K562 (cell line): ENCODE measurements at regions not wholly inside any gene's neighbourhood (a gene's known extent, or its start where the extent isn't known, plus 50 kb on each side); places are given as distances from the start of the nearest gene placed in this dataset.

ENCODE experiments used
- ATAC-seq: fragments of 200-7000 bp; cut with Tn5 transposase; 3 replicates; pipeline ENCODE4 v1.9.1; 2020; ENCODE audit warnings: moderate library complexity
- BruUV-seq: library from RNA; stranded (reverse); fragments of 400-500 nt; replicated peaks from 2 replicates; lab custom pipeline; 2021; lab: Mats Ljungman, UMichigan
- CTCF ChIA-PET: fragments of 300-600 bp; formaldehyde crosslinking; extraction: SDS; loops from one replicate; lab custom pipeline; 2021; ENCODE audit warnings: low intra/inter-chr PET ratio; lab: Yijun Ruan, JAX
- POLR2A ChIA-PET: fragments of 300-600, 350-650 bp; sonication (Branson Sonifier 250); formaldehyde crosslinking; extraction: SDS; loops from one replicate; lab custom pipeline; 2021; ENCODE audit warnings: antibody characterized with exemption, inconsistent platforms; lab: Yijun Ruan, JAX
- DNase-seq, 4 experiments: peaks; one replicate each; pipeline versions ENCODE4 v3.0.0 to v3.0.0-alpha.2; 2011 to 2018; ENCODE audit warnings: low spot score in 3 of 4, mixed read lengths in 3 of 4; ENCODE audit errors: extremely low read depth in 1 of 4
- FAIRE-seq: peaks from 2 replicates; lab custom pipeline; 2011; peaks lifted over from hg19 to GRCh38; lab: Jason Lieb, UNC
- H2AFZ ChIP-seq: 2 replicates; pipeline ENCODE4 v1.6.0; 2011; ENCODE audit warnings: low read depth, low read length, control low read depth, inconsistent platforms
- H3K27ac ChIP-seq: fragments of 200-600 bp; 3 replicates; pipeline ENCODE4 v1.8.0; 2011; ENCODE audit warnings: low read depth, mild to moderate bottlenecking, control low read depth, inconsistent platforms, low read length, moderate library complexity, mixed read lengths; ENCODE audit errors: extremely low read depth
- H3K27me3 ChIP-seq, 2 experiments: fragments of 300-600 bp in 1 of 2; 2 replicates in 1 of 2; 3 replicates in 1 of 2; pipeline versions ENCODE4 v1.6.0 to v1.8.0; 2011; ENCODE audit warnings: inconsistent platforms in 2 of 2, low read length in 2 of 2, mild to moderate bottlenecking in 1 of 2, mixed read lengths in 1 of 2, moderate library complexity in 1 of 2; ENCODE audit not compliant: control insufficient read depth in 2 of 2, insufficient read depth in 2 of 2
- H3K36me3 ChIP-seq: fragments of 300-600 bp; 3 replicates; pipeline ENCODE4 v1.8.0; 2011; ENCODE audit warnings: mild to moderate bottlenecking, low read length, inconsistent platforms; ENCODE audit not compliant: control insufficient read depth, insufficient read depth
- H3K4me1 ChIP-seq, 2 experiments: fragments of 200-600 bp in 1 of 2; replicated peaks in 1 of 2; 2 replicates in 1 of 2; 3 replicates in 1 of 2; pipeline versions ENCODE4 v1.5.1 to v1.8.0; 2011; ENCODE audit warnings: inconsistent platforms in 2 of 2, low read length in 2 of 2, mild to moderate bottlenecking in 1 of 2, mixed read lengths in 1 of 2, moderate library complexity in 1 of 2; ENCODE audit not compliant: control insufficient read depth in 2 of 2, insufficient read depth in 2 of 2
- H3K4me2 ChIP-seq: 2 replicates; pipeline ENCODE4 v1.6.1; 2011; ENCODE audit warnings: low read length, control low read depth, inconsistent platforms, mixed read lengths; ENCODE audit not compliant: insufficient read depth
- H3K4me3 ChIP-seq: fragments of 200-600 bp; sonication (generic), shearing (Covaris generic); 2 replicates; pipeline ENCODE4 v1.5.1; 2016; ENCODE audit warnings: control low read depth, inconsistent platforms
- H3K79me2 ChIP-seq: fragments of 200-600 bp; 3 replicates; pipeline ENCODE4 v1.8.0; 2011; ENCODE audit warnings: low read length, inconsistent platforms; ENCODE audit not compliant: control insufficient read depth, insufficient read depth
- H3K9ac ChIP-seq, 2 experiments: 2 replicates each; pipeline versions ENCODE4 v1.6.0 to v1.6.1; 2011; ENCODE audit warnings: low read depth in 2 of 2, low read length in 2 of 2, control low read depth in 1 of 2, inconsistent platforms in 1 of 2, mild to moderate bottlenecking in 1 of 2, mixed read lengths in 1 of 2; ENCODE audit not compliant: insufficient read depth in 1 of 2
- H3K9me1 ChIP-seq: one replicate; pipeline ENCODE4 v1.6.0; 2011; ENCODE audit warnings: inconsistent platforms, mild to moderate bottlenecking, low read length, moderate library complexity; ENCODE audit not compliant: control insufficient read depth, insufficient read depth
- H3K9me3 ChIP-seq: replicated peaks from 2 replicates; pipeline ENCODE4 v1.5.1; 2011; ENCODE audit warnings: low read depth, low read length, inconsistent platforms; ENCODE audit not compliant: control insufficient read depth, insufficient read depth
- H4K20me1 ChIP-seq: replicated peaks from 2 replicates; pipeline ENCODE4 v1.6.1; 2011; ENCODE audit warnings: low read length, inconsistent platforms, mixed read lengths; ENCODE audit not compliant: control insufficient read depth, insufficient read depth
- WGBS: fragments of 100-300 bp; shearing (Covaris generic); methylation state at CpG from one replicate; pipeline ENCODE4 v1.1.6; 2016; ENCODE audit warnings: low coverage, mixed read lengths; ENCODE audit not compliant: insufficient coverage; ENCODE audit errors: missing lambda C conversion rate; 5-methylcytosine and 5-hydroxymethylcytosine counted together
- in situ Hi-C: fragments of 300-500 bp; cut with MboI; formaldehyde crosslinking; loops from 4 replicates; pipeline ENCODE4 v1.15.0; 2018; ENCODE audit warnings: inconsistent platforms, mixed read lengths
- intact Hi-C: fragments of 100-400 bp; cut with micrococcal nuclease; formaldehyde crosslinking; loops from 2 replicates; pipeline ENCODE4 v1.14.2; 2022
- TF ChIP-seq, protein P1 (sequence below), 2 experiments: fragments of 450-650 bp; IDR thresholded peaks; 2 replicates each; pipeline ENCODE4 v1.6.1; 2016; ENCODE audit warnings: mild to moderate bottlenecking in 2 of 2, borderline replicate concordance in 1 of 2, low read depth in 1 of 2, moderate library complexity in 1 of 2

DNA sequence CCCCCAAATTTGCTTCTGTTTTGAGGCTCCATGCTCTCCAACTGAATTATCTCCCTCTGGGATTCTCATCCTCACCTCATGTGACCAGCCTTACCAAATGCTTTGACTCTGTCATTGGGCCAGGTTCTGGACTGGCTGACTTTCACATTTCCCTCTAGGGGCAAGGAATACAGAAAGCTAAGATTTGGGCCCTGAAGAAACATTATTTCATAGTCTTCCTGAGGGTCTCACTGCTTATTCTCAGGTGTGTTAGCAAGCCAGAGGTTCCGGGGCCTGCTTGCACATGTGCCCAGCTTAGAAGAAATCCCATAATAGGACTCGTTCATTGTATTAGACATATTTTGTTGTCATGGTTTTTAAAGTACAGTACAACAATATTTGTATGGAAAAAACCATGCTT lies 62.6 kb upstream of the TEX13D start:
- ATAC-seq, result no peak
- TF ChIP-seq, protein P1, sequence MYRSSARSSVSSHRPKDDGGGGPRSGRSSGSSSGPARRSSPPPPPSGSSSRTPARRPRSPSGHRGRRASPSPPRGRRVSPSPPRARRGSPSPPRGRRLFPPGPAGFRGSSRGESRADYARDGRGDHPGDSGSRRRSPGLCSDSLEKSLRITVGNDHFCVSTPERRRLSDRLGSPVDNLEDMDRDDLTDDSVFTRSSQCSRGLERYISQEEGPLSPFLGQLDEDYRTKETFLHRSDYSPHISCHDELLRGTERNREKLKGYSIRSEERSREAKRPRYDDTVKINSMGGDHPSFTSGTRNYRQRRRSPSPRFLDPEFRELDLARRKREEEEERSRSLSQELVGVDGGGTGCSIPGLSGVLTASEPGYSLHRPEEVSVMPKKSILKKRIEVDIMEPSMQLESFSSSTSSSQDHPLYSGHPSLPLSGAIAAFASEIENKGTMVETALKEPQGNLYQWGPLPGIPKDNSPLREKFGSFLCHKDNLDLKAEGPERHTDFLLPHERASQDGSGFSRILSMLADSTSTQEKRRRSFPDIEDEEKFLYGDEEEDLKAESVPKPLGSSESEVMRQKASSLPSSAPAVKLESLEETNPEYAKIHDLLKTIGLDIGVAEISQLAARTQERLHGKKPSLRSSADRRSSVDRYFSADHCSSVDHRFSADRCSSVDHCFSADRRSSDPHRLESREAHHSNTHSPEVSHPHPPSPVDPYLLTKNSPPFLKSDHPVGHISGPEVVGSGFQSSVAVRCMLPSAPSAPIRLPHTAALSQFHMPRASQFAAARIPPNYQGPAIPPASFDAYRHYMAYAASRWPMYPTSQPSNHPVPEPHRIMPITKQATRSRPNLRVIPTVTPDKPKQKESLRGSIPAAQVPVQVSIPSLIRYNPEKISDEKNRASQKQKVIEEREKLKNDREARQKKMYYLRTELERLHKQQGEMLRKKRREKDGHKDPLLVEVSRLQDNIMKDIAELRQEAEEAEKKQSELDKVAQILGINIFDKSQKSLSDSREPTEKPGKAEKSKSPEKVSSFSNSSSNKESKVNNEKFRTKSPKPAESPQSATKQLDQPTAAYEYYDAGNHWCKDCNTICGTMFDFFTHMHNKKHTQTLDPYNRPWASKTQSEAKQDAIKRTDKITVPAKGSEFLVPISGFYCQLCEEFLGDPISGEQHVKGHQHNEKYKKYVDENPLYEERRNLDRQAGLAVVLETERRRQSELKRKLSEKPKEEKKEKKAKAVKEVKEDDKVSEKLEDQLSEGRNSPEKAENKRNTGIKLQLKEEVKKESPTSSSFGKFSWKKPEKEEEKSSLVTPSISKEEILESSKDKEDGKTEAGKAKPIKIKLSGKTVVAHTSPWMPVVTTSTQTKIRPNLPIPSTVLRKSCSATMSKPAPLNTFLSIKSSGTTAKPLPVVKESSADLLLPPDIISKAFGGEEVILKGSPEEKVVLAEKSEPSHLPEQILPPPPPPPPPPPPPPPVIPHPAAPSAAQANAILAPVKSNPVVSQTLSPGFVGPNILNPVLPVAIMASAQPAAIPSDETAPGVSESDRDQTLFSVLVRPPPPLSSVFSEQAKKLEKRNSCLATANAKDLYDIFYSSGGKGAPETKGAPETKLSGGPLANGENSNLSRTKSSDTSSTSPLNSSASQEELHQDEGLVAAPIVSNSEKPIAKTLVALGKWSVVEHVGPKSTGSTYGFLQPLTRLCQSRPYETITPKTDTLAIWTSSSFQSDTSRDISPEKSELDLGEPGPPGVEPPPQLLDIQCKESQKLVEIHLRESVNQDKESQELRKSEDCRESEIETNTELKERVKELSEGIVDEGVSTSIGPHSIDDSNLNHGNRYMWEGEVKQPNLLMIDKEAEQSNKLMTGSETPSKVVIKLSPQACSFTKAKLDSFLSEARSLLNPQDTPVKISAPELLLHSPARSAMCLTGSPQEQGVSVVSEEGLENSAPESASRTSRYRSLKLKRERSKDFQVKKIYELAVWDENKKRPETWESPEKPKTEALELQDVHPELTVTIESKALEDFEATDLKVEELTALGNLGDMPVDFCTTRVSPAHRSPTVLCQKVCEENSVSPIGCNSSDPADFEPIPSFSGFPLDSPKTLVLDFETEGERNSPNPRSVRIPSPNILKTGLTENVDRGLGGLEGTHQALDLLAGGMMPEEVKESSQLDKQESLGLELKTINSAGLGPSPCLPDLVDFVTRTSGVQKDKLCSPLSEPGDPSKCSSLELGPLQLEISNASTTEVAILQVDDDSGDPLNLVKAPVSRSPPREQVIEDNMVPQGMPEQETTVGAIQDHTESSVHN (IDR thresholded peaks at IDR 0.05; ENCODE audit: borderline replicate concordance in 1 of 2, low read depth in 1 of 2), result no peak
- in situ Hi-C loops, result no loop called here
- no peak overlapping the region for H2AFZ ChIP-seq
- no peak overlapping the region for H3K4me2 ChIP-seq
- DNase-seq, result no peak
- no peaks in the 10 kb centered on the region for H4K20me1 ChIP-seq
- no peak for FAIRE-seq
- ChIA-PET POLR2A (no interaction called here), CTCF (no interaction called here)
- no peak overlapping the region for H3K27ac ChIP-seq
- BruUV-seq, result no TSS peak
- no peaks in the 10 kb centered on the region for H3K27me3 ChIP-seq
- intact Hi-C loops, result no loop called here
- no peak overlapping the region for H3K4me3 ChIP-seq
- 55% methylated on average over 2 of the region's 2 CpGs for WGBS
- H3K9me3 ChIP-seq, result no peaks in the 10 kb centered on the region
- H3K9ac ChIP-seq, result no peak overlapping the region
- H3K9me1 ChIP-seq, result no peaks in the 10 kb centered on the region
- H3K79me2 ChIP-seq, result no peaks in the 10 kb centered on the region
- no peaks in the 10 kb centered on the region; a peak in 2 of 5 replicates for H3K4me1 ChIP-seq
- no peaks in the 10 kb centered on the region for H3K36me3 ChIP-seq
